Spleen (tissue), 11 donors: ENCODE measurements at regions not wholly inside any gene's neighbourhood (a gene's known extent, or its start where the extent isn't known, plus 50 kb on each side); places are given as distances from the start of the nearest gene placed in this dataset.

Experiments used
- DNase-seq: peaks from one replicate; pipeline ENCODE4 v3.0.0-alpha.2; 2020
- H3K27ac ChIP-seq, 8 donors: fragments of 200-600 bp; sonication (generic) in 7 of 8; 1 replicate in 4 of 8; 2 replicates in 4 of 8; pipeline versions ENCODE4 v1.5.0 to v1.8.0; 2016 to 2021; ENCODE audit warnings: inconsistent platforms in 4 of 8, mild to moderate bottlenecking in 4 of 8, moderate library complexity in 1 of 8
- H3K27me3 ChIP-seq, 7 donors: fragments of 200-600 bp; sonication (generic) in 6 of 7; replicated peaks in 1 of 7; 1 replicate in 4 of 7; 2 replicates in 3 of 7; pipeline versions ENCODE4 v1.5.0 to v1.8.0; 2016 to 2021; ENCODE audit warnings: inconsistent platforms in 3 of 7, mild to moderate bottlenecking in 1 of 7
- H3K36me3 ChIP-seq, 6 donors: fragments of 200-600 bp; sonication (generic) in 5 of 6; 1 replicate in 4 of 6; 2 replicates in 2 of 6; pipeline versions ENCODE4 v1.5.0 to v1.8.0; 2016 to 2021; ENCODE audit warnings: inconsistent platforms in 2 of 6
- H3K4me1 ChIP-seq, 6 donors: fragments of 200-600 bp; sonication (generic) in 5 of 6; 1 replicate in 3 of 6; 2 replicates in 3 of 6; pipeline versions ENCODE4 v1.5.0 to v1.8.0; 2016 to 2021; ENCODE audit warnings: inconsistent platforms in 3 of 6
- H3K4me3 ChIP-seq, 8 donors: fragments of 200-600 bp; sonication (generic) in 7 of 8; 1 replicate in 4 of 8; 2 replicates in 4 of 8; pipeline versions ENCODE4 v1.5.0 to v1.8.0; 2016 to 2021; ENCODE audit warnings: inconsistent platforms in 4 of 8, mild to moderate bottlenecking in 4 of 8, moderate library complexity in 2 of 8
- H3K9me3 ChIP-seq, 8 donors: fragments of 200-600 bp; sonication (generic) in 7 of 8; 1 replicate in 4 of 8; 2 replicates in 4 of 8; pipeline versions ENCODE4 v1.5.0 to v1.8.0; 2016 to 2021; ENCODE audit warnings: inconsistent platforms in 4 of 8
- CTCF ChIP-seq, 11 experiments: fragments of 200-600 bp in 7 of 11; fragments of 450-650 bp in 4 of 11; sonication (generic) in 4 of 11; IDR thresholded peaks in 8 of 11; conservative IDR thresholded peaks in 3 of 11; 1 replicate in 7 of 11; 2 replicates in 4 of 11; pipeline versions ENCODE4 v1.4.0 to v1.8.0; 2016 to 2021; ENCODE audit warnings: antibody characterized with exemption in 11 of 11, inconsistent platforms in 4 of 11, mild to moderate bottlenecking in 1 of 11
- POLR2A ChIP-seq, 3 donors: fragments of 450-650 bp; IDR thresholded peaks; one replicate each; pipeline ENCODE4 v1.5.1; 2017; ENCODE audit warnings: antibody characterized with exemption in 3 of 3, mild to moderate bottlenecking in 1 of 3
- POLR2AphosphoS5 ChIP-seq, 3 donors: sonication (generic); formaldehyde crosslinking; IDR thresholded peaks; one replicate each; pipeline ENCODE4 v1.5.1; 2017; ENCODE audit warnings: antibody characterized with exemption in 3 of 3
- WGBS, 5 donors: extraction: QIAGEN DNeasy Blood & Tissue Kit in 3 of 5; methylation state at CpG; one replicate each; pipeline versions ENCODE4 v1.1.5 to v1.1.7; 2013 to 2018; 5-methylcytosine and 5-hydroxymethylcytosine counted together
- intact Hi-C: fragments of 100-400 bp; cut with DNase I; formaldehyde crosslinking; loops from one replicate; pipeline ENCODE4 v1.15.0; 2023; ENCODE audit warnings: low total_unique reads
- donor health status: healthy with polysubstance abuse.
- donor health status: DM: no; HTN: no; CAD: no; lungs with moderate emphysema.
- donor health status: DM: no; HTN: no; CAD: no.
- donor health status: Bipolar disorder and iron deficiency.
- donor health status: healthy.
- donor health status: DM: no; HTN: no; CAD: no.
- donor health status: DM: yes; HTN: yes; CAD: no.

GRCh38 chr5:133734916-133735315, 122.6 kb upstream of the FSTL4 start:
- peaks cover 0 to 7% (median 0%) of the 10 kb centered on the region in 8 donors for H3K9me3 ChIP-seq
- H3K27me3 ChIP-seq: no peaks in the 10 kb centered on the region
- 80 to 86% (median 82%) methylated on average over 8 of the region's 8 CpGs for WGBS, 5 donors
- DNase-seq: no peak
- no peak overlapping the region for H3K27ac ChIP-seq
- H3K4me1 ChIP-seq: no peaks in the 10 kb centered on the region
- H3K36me3 ChIP-seq: no peaks in the 10 kb centered on the region
- H3K4me3 ChIP-seq: no peak overlapping the region
- TF ChIP-seq POLR2AphosphoS5 (IDR thresholded peaks at IDR 0.05) (no peak), POLR2A (IDR thresholded peaks at IDR 0.05) (no peak), CTCF (IDR thresholded peaks at IDR 0.05 in 8 of 11, conservative IDR thresholded peaks at IDR 0.05 in 3 of 11) (no peak)
- intact Hi-C loops: no loop called here

DNA sequence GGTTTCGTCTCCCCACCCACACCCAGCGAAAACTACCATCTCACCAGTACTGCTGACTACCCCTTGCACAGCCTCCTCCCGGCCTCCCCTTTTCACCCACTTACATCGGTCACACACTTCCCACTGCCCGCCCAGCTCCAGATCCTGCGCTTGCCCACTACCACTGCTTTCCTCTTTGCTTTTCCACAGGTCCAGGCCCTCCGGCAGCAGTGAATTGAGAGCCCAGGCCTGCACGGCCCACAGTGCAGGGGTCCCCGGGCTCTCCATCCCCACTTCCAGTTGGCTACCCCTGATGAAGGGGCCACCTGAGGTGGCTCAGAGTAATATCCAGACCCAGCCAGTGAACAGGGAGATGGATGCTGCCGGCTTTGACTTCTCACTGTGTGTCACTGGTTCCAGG, 120.2 kb upstream of the FSTL4 start:
- TF ChIP-seq CTCF (IDR thresholded peaks at IDR 0.05 in 8 of 11, conservative IDR thresholded peaks at IDR 0.05 in 3 of 11) (no peak), POLR2AphosphoS5 (IDR thresholded peaks at IDR 0.05) (no peak), POLR2A (IDR thresholded peaks at IDR 0.05) (no peak)
- intact Hi-C loops: no loop called here
- Histone ChIP-seq H3K4me1 (no peaks in the 10 kb centered on the region), H3K27me3 (no peaks in the 10 kb centered on the region), H3K4me3 (no peak overlapping the region), H3K36me3 (no peaks in the 10 kb centered on the region), H3K9me3 (peaks cover 0 to 10% (median 0%) of the 10 kb centered on the region in 8 donors), H3K27ac (no peak overlapping the region)
- 88 to 96% (median 95%) methylated on average over 10 of the region's 10 CpGs for WGBS, 5 donors
- DNase-seq: no peak

DNA sequence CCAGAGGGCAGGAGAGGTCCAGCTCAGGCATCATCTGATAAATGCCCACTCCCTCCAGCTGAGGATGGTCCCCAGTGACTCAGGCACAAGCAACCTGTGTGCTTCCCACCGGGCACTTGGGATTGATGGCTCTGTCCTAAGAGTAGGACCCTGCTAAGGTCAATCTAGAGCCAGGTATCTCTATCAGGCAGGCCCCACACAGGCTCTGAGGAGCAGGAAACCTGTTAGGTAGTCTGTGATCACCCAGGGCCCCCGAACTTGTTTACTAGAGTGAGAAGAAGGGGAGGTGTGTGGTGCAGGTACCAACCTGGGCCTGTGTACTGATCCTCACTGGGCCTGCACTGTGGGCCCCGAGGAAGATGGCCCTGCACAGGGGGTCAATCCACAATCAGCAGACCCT, 119.6 kb upstream of the FSTL4 start:
- Histone ChIP-seq H3K9me3 (peaks cover 0 to 10% (median 0%) of the 10 kb centered on the region in 8 donors), H3K27me3 (no peaks in the 10 kb centered on the region), H3K4me3 (no peak overlapping the region), H3K27ac (no peak overlapping the region), H3K36me3 (no peaks in the 10 kb centered on the region), H3K4me1 (no peaks in the 10 kb centered on the region)
- intact Hi-C loops: no loop called here
- DNase-seq: no peak
- no peak for TF ChIP-seq POLR2A (IDR thresholded peaks at IDR 0.05)
- no peak for TF ChIP-seq CTCF (IDR thresholded peaks at IDR 0.05 in 8 of 11, conservative IDR thresholded peaks at IDR 0.05 in 3 of 11)
- no peak for TF ChIP-seq POLR2AphosphoS5 (IDR thresholded peaks at IDR 0.05)
- WGBS, 5 donors: 61 to 74% (median 69%) methylated on average over 3 of the region's 3 CpGs

- intact Hi-C loops: no loop called here
- Histone ChIP-seq H3K4me3 (no peak overlapping the region), H3K27me3 (peaks cover 0 to 2% (median 0%) of the 10 kb centered on the region in 7 donors), H3K36me3 (no peaks in the 10 kb centered on the region), H3K4me1 (no peaks in the 10 kb centered on the region), H3K27ac (no peak overlapping the region), H3K9me3 (peaks cover 0 to 10% (median 0%) of the 10 kb centered on the region in 8 donors)
- DNase-seq: no peak
- WGBS, 5 donors: 83 to 92% (median 89%) methylated on average over 6 to 7 of the region's 7 CpGs
- TF ChIP-seq CTCF (IDR thresholded peaks at IDR 0.05 in 8 of 11, conservative IDR thresholded peaks at IDR 0.05 in 3 of 11) (no peak), POLR2AphosphoS5 (IDR thresholded peaks at IDR 0.05) (no peak), POLR2A (IDR thresholded peaks at IDR 0.05) (no peak)
Measured at GRCh38 chr5:133730866-133731265, 118.5 kb upstream of the FSTL4 start.
